G401.6 (cell line): ENCODE measurements at regions not wholly inside any gene's neighbourhood (a gene's known extent, or its start where the extent isn't known, plus 50 kb on each side); places are given as distances from the start of the nearest gene placed in this dataset.
A peak's percentile ranks its signal among the peaks of the same experiment; 100 is the strongest.
"Not testable (repeated sequence)": the region's sequence is repeated elsewhere in the genome, so short reads cannot be mapped to it uniquely, and the experiment has no call there.

ENCODE experiments used
- FAIRE-seq: peaks from 2 replicates; lab custom pipeline; 2012; peaks lifted over from hg19 to GRCh38; lab: Jason Lieb, UNC

- no peak for FAIRE-seq
Observed at GRCh38 chr2:53356291-53356905, 411.2 kb upstream of the CHAC2 start.

- FAIRE-seq, result no peak
Observed at GRCh38 chr2:53353135-53354114, 414.2 kb upstream of the CHAC2 start.

- FAIRE-seq, result no peak
Observed at GRCh38 chr2:53347269-53347668, 420.3 kb upstream of the CHAC2 start.

GRCh38 chr2:53342248-53342647, 425.4 kb upstream of the CHAC2 start:
- FAIRE-seq, result no peak

- no peak for FAIRE-seq
Observed at GRCh38 chr2:53334610-53335009, 433.0 kb upstream of the CHAC2 start.

- peak; percentile 53 for FAIRE-seq
Observed at GRCh38 chr2:53331667-53332066, 435.9 kb upstream of the CHAC2 start.

GRCh38 chr2:53317861-53318260, 449.7 kb upstream of the CHAC2 start:
- FAIRE-seq, result no peak

GRCh38 chr2:53315149-53315548, 452.5 kb upstream of the CHAC2 start:
- FAIRE-seq, result no peak

- FAIRE-seq, result no peak
Observed at GRCh38 chr2:53314718-53315117, 452.9 kb upstream of the CHAC2 start.

- not testable (repeated sequence) for FAIRE-seq
Observed at GRCh38 chr2:53313644-53314043, 454.0 kb upstream of the CHAC2 start.

GRCh38 chr2:53312721-53313120, 454.9 kb upstream of the CHAC2 start:
- FAIRE-seq, result no peak

- FAIRE-seq, result no peak
Observed at GRCh38 chr2:53312181-53312580, 455.4 kb upstream of the CHAC2 start.

- no peak for FAIRE-seq
Observed at GRCh38 chr2:53303012-53303578, 464.5 kb upstream of the CHAC2 start.

GRCh38 chr2:53302455-53302854, 465.1 kb upstream of the CHAC2 start:
- FAIRE-seq, result no peak

GRCh38 chr2:53289309-53290006, 478.1 kb upstream of the CHAC2 start:
- no peak for FAIRE-seq

GRCh38 chr2:53286345-53286744, 481.3 kb upstream of the CHAC2 start:
- FAIRE-seq, result no peak

GRCh38 chr2:53275743-53276142, 491.9 kb upstream of the CHAC2 start:
- no peak for FAIRE-seq

GRCh38 chr2:53268626-53269025, 499.0 kb upstream of the CHAC2 start:
- FAIRE-seq, result no peak

- FAIRE-seq, result no peak
Observed at GRCh38 chr2:53268086-53268485, 499.5 kb upstream of the CHAC2 start.

GRCh38 chr2:53265544-53266299, 501.9 kb upstream of the CHAC2 start:
- FAIRE-seq, result no peak

- FAIRE-seq, result no peak
Observed at GRCh38 chr2:53260568-53260967, 507.0 kb upstream of the CHAC2 start.
